ENCODE measurements at regions not wholly inside any gene's neighbourhood (a gene's known extent, or its start where the extent isn't known, plus 50 kb on each side); places are given as distances from the start of the nearest gene placed in this dataset.
A peak's percentile ranks its signal among the peaks of the same experiment; 100 is the strongest.

GRCh38 chr5:103918668-103919367 lies 356.2 kb upstream of the NUDT12 start:
- peak overlapping the region; percentile 68 for H3K18ac ChIP-seq (ENCODE audit: low read length)
- H2BK5ac ChIP-seq (ENCODE audit: low read length) = no peak overlapping the region
- H4K5ac ChIP-seq (ENCODE audit: low read length) = no peak overlapping the region
- no peak overlapping the region for H3K4me3 ChIP-seq (ENCODE audit: low read length)
- no peaks in the 10 kb centered on the region for H3K36me3 ChIP-seq (ENCODE audit: control insufficient read depth, insufficient read depth, low read length)
- no peaks in the 10 kb centered on the region for H3K4me1 ChIP-seq (ENCODE audit: control insufficient read depth, low read depth, low read length)
- no peak overlapping the region for H3K4me2 ChIP-seq (ENCODE audit: low read length)
- DNase-seq = peak; percentile 85
- peak overlapping the region; percentile 81 for H3K27ac ChIP-seq (ENCODE audit: low read depth, low read length)
- no peaks in the 10 kb centered on the region for H3K27me3 ChIP-seq (ENCODE audit: insufficient read depth, low read length, poor library complexity)
- no peaks in the 10 kb centered on the region for H3K79me1 ChIP-seq (ENCODE audit: low read length)
- no peak overlapping the region for H2AK5ac ChIP-seq (ENCODE audit: low read length)
- H2BK120ac ChIP-seq (ENCODE audit: low read depth, low read length) = peak overlapping the region; percentile 45
- no peak overlapping the region for H2BK15ac ChIP-seq (replicated peaks; ENCODE audit: low read depth)
- no peak overlapping the region for H4K8ac ChIP-seq (ENCODE audit: low read depth, low read length)
- H3K4ac ChIP-seq (ENCODE audit: low read depth, low read length) = no peak overlapping the region
- H3K56ac ChIP-seq (ENCODE audit: low read length) = peak overlapping the region; percentile 17
- H3K23ac ChIP-seq (ENCODE audit: low read length) = no peak overlapping the region
- no peak overlapping the region for H3K9ac ChIP-seq (ENCODE audit: low read length)
- no peaks in the 10 kb centered on the region for H3K79me2 ChIP-seq (ENCODE audit: control insufficient read depth, insufficient read depth, low read length)

- Histone ChIP-seq H3K4me2 (ENCODE audit: low read length) (no peak overlapping the region), H3K23ac (ENCODE audit: low read length) (no peak overlapping the region), H2BK120ac (ENCODE audit: low read depth, low read length) (no peak overlapping the region), H3K56ac (ENCODE audit: low read length) (no peak overlapping the region), H2AK5ac (ENCODE audit: low read length) (no peak overlapping the region), H3K27ac (ENCODE audit: low read depth, low read length) (no peak overlapping the region), H3K27me3 (ENCODE audit: insufficient read depth, low read length, poor library complexity) (no peaks in the 10 kb centered on the region), H4K5ac (ENCODE audit: low read length) (no peak overlapping the region), H3K9ac (ENCODE audit: low read length) (no peak overlapping the region), H4K8ac (ENCODE audit: low read depth, low read length) (no peak overlapping the region), H3K18ac (ENCODE audit: low read length) (no peak overlapping the region), H3K79me2 (ENCODE audit: control insufficient read depth, insufficient read depth, low read length) (no peaks in the 10 kb centered on the region), H3K4ac (ENCODE audit: low read depth, low read length) (no peak overlapping the region), H2BK15ac (replicated peaks; ENCODE audit: low read depth) (no peak overlapping the region), H3K79me1 (ENCODE audit: low read length) (no peaks in the 10 kb centered on the region), H3K4me3 (ENCODE audit: low read length) (no peak overlapping the region), H2BK5ac (ENCODE audit: low read length) (no peak overlapping the region), H3K4me1 (ENCODE audit: control insufficient read depth, low read depth, low read length) (no peaks in the 10 kb centered on the region), H3K36me3 (ENCODE audit: control insufficient read depth, insufficient read depth, low read length) (no peaks in the 10 kb centered on the region)
- WGBS (ENCODE audit: extremely low coverage, insufficient coverage, low lambda C conversion rate) = no CpG with 5 or more reads among the region's 1 CpG
- DNase-seq = no peak
Observed at GRCh38 chr5:103915081-103915480, 352.5 kb upstream of the NUDT12 start.

GRCh38 chr5:103910786-103911185 lies 348.2 kb upstream of the NUDT12 start:
- H2BK120ac ChIP-seq (ENCODE audit: low read depth, low read length) = no peak overlapping the region
- H3K27me3 ChIP-seq (ENCODE audit: insufficient read depth, low read length, poor library complexity) = no peaks in the 10 kb centered on the region
- no peak overlapping the region for H3K56ac ChIP-seq (ENCODE audit: low read length)
- H2BK15ac ChIP-seq (replicated peaks; ENCODE audit: low read depth) = no peak overlapping the region
- H2AK5ac ChIP-seq (ENCODE audit: low read length) = no peak overlapping the region
- H3K36me3 ChIP-seq (ENCODE audit: control insufficient read depth, insufficient read depth, low read length) = no peaks in the 10 kb centered on the region
- no peak overlapping the region for H3K23ac ChIP-seq (ENCODE audit: low read length)
- H3K79me1 ChIP-seq (ENCODE audit: low read length) = no peaks in the 10 kb centered on the region
- no peak overlapping the region for H3K9ac ChIP-seq (ENCODE audit: low read length)
- H3K27ac ChIP-seq (ENCODE audit: low read depth, low read length) = no peak overlapping the region
- H3K79me2 ChIP-seq (ENCODE audit: control insufficient read depth, insufficient read depth, low read length) = no peaks in the 10 kb centered on the region
- H3K4me3 ChIP-seq (ENCODE audit: low read length) = no peak overlapping the region
- no peak overlapping the region for H3K4me2 ChIP-seq (ENCODE audit: low read length)
- H3K18ac ChIP-seq (ENCODE audit: low read length) = no peak overlapping the region
- no peak overlapping the region for H4K5ac ChIP-seq (ENCODE audit: low read length)
- H3K4me1 ChIP-seq (ENCODE audit: control insufficient read depth, low read depth, low read length) = no peaks in the 10 kb centered on the region
- no CpG with 5 or more reads among the region's 2 CpGs for WGBS (ENCODE audit: extremely low coverage, insufficient coverage, low lambda C conversion rate)
- H3K4ac ChIP-seq (ENCODE audit: low read depth, low read length) = no peak overlapping the region
- no peak for DNase-seq
- H2BK5ac ChIP-seq (ENCODE audit: low read length) = no peak overlapping the region
- H4K8ac ChIP-seq (ENCODE audit: low read depth, low read length) = no peak overlapping the region

GRCh38 chr5:103910011-103910410 lies 347.4 kb upstream of the NUDT12 start:
- no peaks in the 10 kb centered on the region for H3K4me1 ChIP-seq (ENCODE audit: control insufficient read depth, low read depth, low read length)
- H3K4me3 ChIP-seq (ENCODE audit: low read length) = no peak overlapping the region
- H3K56ac ChIP-seq (ENCODE audit: low read length) = no peak overlapping the region
- no peaks in the 10 kb centered on the region for H3K79me1 ChIP-seq (ENCODE audit: low read length)
- H3K27ac ChIP-seq (ENCODE audit: low read depth, low read length) = no peak overlapping the region
- no peak overlapping the region for H2BK5ac ChIP-seq (ENCODE audit: low read length)
- no CpG with 5 or more reads among the region's 2 CpGs for WGBS (ENCODE audit: extremely low coverage, insufficient coverage, low lambda C conversion rate)
- H4K8ac ChIP-seq (ENCODE audit: low read depth, low read length) = no peak overlapping the region
- no peaks in the 10 kb centered on the region for H3K36me3 ChIP-seq (ENCODE audit: control insufficient read depth, insufficient read depth, low read length)
- H3K18ac ChIP-seq (ENCODE audit: low read length) = no peak overlapping the region
- no peak for DNase-seq
- H3K4ac ChIP-seq (ENCODE audit: low read depth, low read length) = no peak overlapping the region
- H3K4me2 ChIP-seq (ENCODE audit: low read length) = no peak overlapping the region
- no peak overlapping the region for H3K23ac ChIP-seq (ENCODE audit: low read length)
- no peak overlapping the region for H2BK15ac ChIP-seq (replicated peaks; ENCODE audit: low read depth)
- no peaks in the 10 kb centered on the region for H3K27me3 ChIP-seq (ENCODE audit: insufficient read depth, low read length, poor library complexity)
- no peak overlapping the region for H2BK120ac ChIP-seq (ENCODE audit: low read depth, low read length)
- H3K9ac ChIP-seq (ENCODE audit: low read length) = no peak overlapping the region
- no peak overlapping the region for H2AK5ac ChIP-seq (ENCODE audit: low read length)
- no peaks in the 10 kb centered on the region for H3K79me2 ChIP-seq (ENCODE audit: control insufficient read depth, insufficient read depth, low read length)
- H4K5ac ChIP-seq (ENCODE audit: low read length) = no peak overlapping the region

GRCh38 chr5:103909391-103909790 lies 346.8 kb upstream of the NUDT12 start:
- no peaks in the 10 kb centered on the region for H3K27me3 ChIP-seq (ENCODE audit: insufficient read depth, low read length, poor library complexity)
- no peaks in the 10 kb centered on the region for H3K79me1 ChIP-seq (ENCODE audit: low read length)
- WGBS (ENCODE audit: extremely low coverage, insufficient coverage, low lambda C conversion rate) = no CpG with 5 or more reads among the region's 3 CpGs

More at GRCh38 chr5:103909391-103909790, 346.8 kb upstream of the NUDT12 start:
- Histone ChIP-seq H3K4ac (ENCODE audit: low read depth, low read length) (no peak overlapping the region), H4K8ac (ENCODE audit: low read depth, low read length) (no peak overlapping the region), H3K36me3 (ENCODE audit: control insufficient read depth, insufficient read depth, low read length) (no peaks in the 10 kb centered on the region), H3K4me1 (ENCODE audit: control insufficient read depth, low read depth, low read length) (no peaks in the 10 kb centered on the region), H3K4me3 (ENCODE audit: low read length) (no peak overlapping the region), H4K5ac (ENCODE audit: low read length) (no peak overlapping the region), H3K9ac (ENCODE audit: low read length) (no peak overlapping the region), H2BK120ac (ENCODE audit: low read depth, low read length) (no peak overlapping the region), H3K79me2 (ENCODE audit: control insufficient read depth, insufficient read depth, low read length) (no peaks in the 10 kb centered on the region), H2BK15ac (replicated peaks; ENCODE audit: low read depth) (no peak overlapping the region), H2BK5ac (ENCODE audit: low read length) (no peak overlapping the region), H3K27ac (ENCODE audit: low read depth, low read length) (no peak overlapping the region), H2AK5ac (ENCODE audit: low read length) (no peak overlapping the region), H3K18ac (ENCODE audit: low read length) (no peak overlapping the region), H3K56ac (ENCODE audit: low read length) (no peak overlapping the region), H3K4me2 (ENCODE audit: low read length) (no peak overlapping the region), H3K23ac (ENCODE audit: low read length) (no peak overlapping the region)
- DNase-seq = no peak
